Right ventricle myocardium superior (tissue), 1 donor: ENCODE measurements at regions not wholly inside any gene's neighbourhood (a gene's known extent, or its start where the extent isn't known, plus 50 kb on each side); places are given as distances from the start of the nearest gene placed in this dataset.
"Not testable (repeated sequence)": the region's sequence is repeated elsewhere in the genome, so short reads cannot be mapped to it uniquely, and the experiment has no call there.

Experiments
- ATAC-seq: fragments of 200-7000 bp; cut with Tn5 transposase; one replicate; pipeline ENCODE4 v1.9.1; 2020; ENCODE audit warnings: mild to moderate bottlenecking; ENCODE audit not compliant: poor library complexity
- DNase-seq: peaks from one replicate; pipeline ENCODE4 v3.0.0-alpha.2; 2020
- intact Hi-C: fragments of 100-400 bp; cut with DNase I; formaldehyde crosslinking; loops from one replicate; pipeline ENCODE4 v1.11.2; 2022
- donor health status: DM: no; HTN: yes; CAD: no; lungs with severe emphysema.

DNA sequence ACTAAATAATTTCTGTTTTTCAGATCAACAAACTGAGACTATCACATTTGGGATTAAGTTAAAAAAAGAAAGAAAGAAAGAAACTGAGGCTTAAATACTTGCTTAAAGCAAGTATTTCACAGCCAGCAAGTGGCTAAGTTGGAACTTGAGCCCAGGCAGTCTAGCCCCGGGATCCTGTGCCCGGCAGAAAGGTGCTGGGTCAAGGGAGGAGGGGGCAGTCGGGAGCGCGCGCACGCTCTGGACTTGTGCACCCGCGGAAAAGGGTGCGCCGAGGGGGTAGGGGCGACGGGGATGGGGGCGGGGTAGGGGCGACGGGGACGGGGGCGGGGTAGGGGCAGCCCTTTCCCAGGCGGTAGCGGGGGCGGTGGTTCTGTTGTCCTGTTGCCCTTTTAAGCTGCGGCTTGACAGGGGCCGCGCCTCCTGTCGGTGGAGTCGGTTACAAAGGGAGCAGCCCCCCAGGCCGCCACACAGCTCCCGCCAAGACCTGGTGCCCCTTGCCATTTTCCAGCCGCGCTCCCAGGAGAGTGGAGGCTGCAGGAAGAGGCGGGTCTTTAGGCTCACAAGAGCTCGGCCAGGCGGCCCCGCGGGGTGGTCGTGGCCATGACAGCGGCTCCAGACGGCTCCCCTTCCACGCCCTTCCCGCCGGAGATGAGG lies 60.6 kb downstream of the GOLGA8T start:
- ATAC-seq: peak; percentile 38
- intact Hi-C loops, DNase-seq: not testable (repeated sequence)

DNA sequence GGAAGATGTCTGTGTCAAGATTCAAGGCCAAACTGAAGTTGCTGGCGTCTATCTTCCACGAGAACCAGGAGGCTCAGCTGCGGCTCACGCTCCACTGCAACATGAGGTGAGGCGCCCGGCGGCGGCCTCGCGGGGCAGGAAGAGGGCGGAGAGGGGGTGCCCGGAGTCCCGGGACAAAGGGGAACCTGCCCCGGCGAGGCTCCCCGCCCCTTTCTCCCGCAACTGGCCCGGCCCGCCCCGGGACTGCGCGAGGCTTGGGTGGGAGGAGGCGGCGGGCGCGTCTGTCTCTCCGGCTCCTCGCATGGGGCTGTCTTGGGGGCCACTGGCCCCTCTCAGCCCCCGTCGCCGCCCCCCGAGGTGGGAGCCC lies 61.1 kb downstream of the GOLGA8T start:
- DNase-seq (peak; percentile 50), ATAC-seq (peak; percentile 55)
- intact Hi-C loops: not testable (repeated sequence)

DNA sequence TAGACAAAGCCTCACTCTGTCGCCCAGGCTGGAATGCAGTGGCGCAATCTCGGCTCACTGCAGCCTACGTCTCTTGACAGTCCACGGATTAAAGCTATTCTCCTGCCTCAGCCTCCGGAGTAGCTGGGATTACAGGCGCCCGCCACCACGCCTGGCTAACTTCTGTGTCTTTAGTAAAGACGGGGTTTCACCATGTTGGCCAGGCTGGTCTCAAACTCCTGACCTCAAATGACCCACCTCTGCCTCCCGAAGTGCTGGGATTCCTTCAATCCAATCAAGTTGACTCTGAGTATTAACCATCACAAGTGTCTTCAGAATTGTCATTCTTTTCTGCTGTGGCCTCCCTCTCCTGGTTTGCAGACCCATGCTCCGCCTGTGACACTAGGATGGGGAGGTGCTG lies 61.9 kb downstream of the GOLGA8T start:
- intact Hi-C loops, DNase-seq, ATAC-seq: not testable (repeated sequence)

GRCh38 chr15:30201517-30201916 lies 66.7 kb downstream of the GOLGA8T start:
- intact Hi-C loops, DNase-seq, ATAC-seq: not testable (repeated sequence)

- intact Hi-C loops, ATAC-seq, DNase-seq: not testable (repeated sequence)
Observed at GRCh38 chr15:30213733-30214132, 78.9 kb downstream of the GOLGA8T start.

- intact Hi-C loops, ATAC-seq, DNase-seq: not testable (repeated sequence)
Observed at GRCh38 chr15:30221803-30222202, 87.0 kb downstream of the GOLGA8T start.

- intact Hi-C loops, DNase-seq: not testable (repeated sequence)
- ATAC-seq: peak; percentile 34
Observed at GRCh38 chr15:30222798-30223591, 88.1 kb downstream of the GOLGA8T start.

- DNase-seq: not testable (repeated sequence)
Observed at GRCh38 chr15:30225233-30225891, 90.5 kb downstream of the GOLGA8T start.

GRCh38 chr15:30261432-30262141 lies 126.7 kb downstream of the GOLGA8T start:
- intact Hi-C loops, DNase-seq, ATAC-seq: not testable (repeated sequence)

More at GRCh38 chr15:30225233-30225891, 90.5 kb downstream of the GOLGA8T start:
- intact Hi-C loops, ATAC-seq: not testable (repeated sequence)

GRCh38 chr15:30262142-30262460 lies 127.2 kb downstream of the GOLGA8T start:
- peak; percentile 91 for ATAC-seq
- intact Hi-C loops, DNase-seq: not testable (repeated sequence)

GRCh38 chr15:30264000-30264399 lies 129.1 kb downstream of the GOLGA8T start:
- DNase-seq, intact Hi-C loops, ATAC-seq: not testable (repeated sequence)

DNA sequence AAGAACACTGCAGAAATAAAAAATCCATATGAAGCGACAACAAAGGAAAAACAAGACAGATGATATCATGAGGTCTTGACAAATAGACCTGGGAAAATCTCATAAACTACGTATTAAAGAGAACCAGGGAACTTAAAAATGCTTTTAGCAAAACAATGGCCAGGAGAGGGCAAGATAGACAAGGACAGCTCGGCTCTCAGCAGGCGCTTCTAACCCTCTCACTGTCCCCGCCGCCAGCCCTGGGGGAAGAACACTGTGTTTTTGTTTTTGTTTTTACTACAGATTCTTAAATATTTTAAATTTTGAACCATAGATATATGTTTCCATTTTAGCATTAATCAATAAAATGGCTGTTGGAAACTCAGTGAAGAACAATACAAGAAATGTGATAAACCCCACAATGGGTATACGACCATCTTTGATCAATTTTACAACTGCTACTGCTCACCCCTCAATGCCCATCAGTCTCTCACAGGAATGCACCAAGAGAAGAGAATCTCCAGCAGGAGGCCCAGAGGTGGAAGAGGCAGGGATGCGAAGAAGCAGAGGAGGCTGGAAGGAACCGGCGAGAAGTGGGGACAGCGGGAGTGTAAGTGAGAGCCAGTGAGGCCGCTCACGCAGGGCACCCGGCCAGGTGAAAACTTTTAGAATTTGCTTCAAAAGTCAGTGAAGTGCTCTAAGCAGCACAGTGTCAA lies 98.0 kb downstream of the CHRFAM7A start:
- intact Hi-C loops, ATAC-seq: not testable (repeated sequence)

DNA sequence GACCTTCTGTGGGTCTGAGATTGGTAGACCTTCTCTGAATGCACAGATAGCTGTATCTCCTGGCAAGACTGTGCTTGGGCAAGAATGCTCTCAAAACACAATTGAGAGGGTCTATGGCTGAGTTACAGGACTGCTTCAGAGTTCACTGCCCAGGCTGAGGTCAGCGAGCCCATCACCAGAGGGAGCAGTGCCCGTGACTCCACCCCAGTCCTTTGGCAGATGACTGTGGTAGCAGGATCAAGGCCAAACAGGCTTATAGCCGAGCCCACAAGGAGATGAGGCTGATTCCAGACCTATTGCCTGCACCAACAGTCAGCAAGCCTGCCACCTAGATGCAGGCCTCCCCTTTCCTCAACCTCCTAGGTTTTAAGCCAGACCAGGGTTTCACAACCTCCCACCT lies 89.4 kb downstream of the CHRFAM7A start:
- DNase-seq, intact Hi-C loops, ATAC-seq: not testable (repeated sequence)

More for the DNA sequence above, 98.0 kb downstream of the CHRFAM7A start:
- DNase-seq: not testable (repeated sequence)
